GM21381 (cell line): ENCODE measurements at regions not wholly inside any gene's neighbourhood (a gene's known extent, or its start where the extent isn't known, plus 50 kb on each side); places are given as distances from the start of the nearest gene placed in this dataset.
"Not testable (repeated sequence)": the region's sequence is repeated elsewhere in the genome, so short reads cannot be mapped to it uniquely, and the experiment has no call there.

ENCODE experiments used
- ATAC-seq: cut with Tn5 transposase; IDR thresholded peaks from one replicate; pipeline ENCODE4 v1.9.1; 2021; ENCODE audit warnings: mild to moderate bottlenecking, moderate library complexity; ENCODE audit not compliant: unreplicated experiment

DNA sequence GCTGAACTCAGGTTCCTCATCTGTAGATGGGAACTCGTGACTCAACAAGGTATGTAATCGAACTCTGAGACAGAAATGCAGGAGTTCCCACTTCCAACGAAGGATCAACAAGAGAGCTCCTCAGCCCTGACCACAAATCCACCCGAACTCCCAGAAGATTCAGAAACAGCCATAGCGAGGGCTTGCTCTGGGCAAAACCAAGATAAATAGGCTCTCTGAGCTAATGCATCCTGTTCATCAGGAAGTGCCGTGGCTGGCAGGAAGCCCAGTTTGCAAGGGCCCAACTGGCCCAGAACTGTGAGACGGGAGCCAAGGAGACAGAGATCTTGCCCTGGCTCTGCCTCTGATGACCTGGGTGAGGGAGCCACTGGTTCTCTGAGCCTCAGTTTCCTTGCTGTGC is 141.7 kb upstream of the PFKP start:
- no peak for ATAC-seq

DNA sequence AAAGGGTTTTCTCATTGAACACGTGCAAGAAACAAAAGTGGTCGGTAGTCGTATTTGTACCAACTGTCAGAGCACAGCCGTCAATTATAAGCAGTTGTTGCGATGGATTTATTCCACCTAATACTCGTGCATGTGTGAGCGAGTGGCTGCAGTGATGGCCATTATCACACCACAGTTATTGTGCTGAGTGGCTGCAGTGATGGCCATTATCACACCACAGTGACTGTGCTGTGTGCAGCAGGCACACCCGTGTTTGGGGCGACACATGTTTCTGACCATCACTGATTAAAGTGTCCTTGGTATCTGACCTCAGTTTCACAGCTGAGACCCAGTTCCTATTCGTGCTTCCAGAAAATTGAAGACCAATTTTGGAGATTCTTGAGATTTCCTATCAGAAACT is 142.9 kb upstream of the PFKP start:
- ATAC-seq: no peak

DNA sequence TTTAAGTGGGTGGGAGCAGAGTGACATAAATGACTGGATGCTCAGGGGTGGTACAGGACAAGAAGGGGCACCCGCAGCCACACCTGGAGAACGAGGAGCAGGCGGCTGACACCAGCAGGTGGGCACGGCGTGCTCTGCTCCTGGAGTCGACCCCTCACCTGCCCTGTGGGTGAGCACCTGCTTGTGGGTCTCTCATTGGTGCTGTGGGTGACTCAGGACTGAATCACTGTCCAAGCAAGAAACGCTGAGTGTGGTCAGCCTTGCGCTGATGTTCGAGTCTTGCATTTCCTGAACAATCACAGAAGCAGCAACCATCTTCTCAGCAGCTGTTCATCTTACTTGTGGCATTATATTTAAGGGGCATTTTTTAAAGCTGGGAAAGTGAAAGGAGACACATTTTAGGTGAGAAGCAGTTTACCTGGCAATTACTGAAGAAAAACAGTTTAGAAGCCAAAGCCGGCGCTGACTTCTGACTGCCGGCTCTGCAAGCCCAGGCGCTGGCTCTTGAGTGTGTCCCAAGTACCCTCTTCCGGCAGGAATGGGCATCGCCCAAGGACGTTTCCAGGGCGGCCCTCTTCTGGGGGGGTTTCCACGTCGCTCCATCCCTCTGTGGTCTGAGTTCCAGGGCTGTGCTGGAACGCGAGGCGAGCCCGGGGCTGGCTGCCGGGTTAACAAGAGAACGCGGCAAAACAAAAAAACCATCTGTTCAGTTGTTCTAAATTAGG is 145.2 kb upstream of the PFKP start:
- ATAC-seq: no peak

DNA sequence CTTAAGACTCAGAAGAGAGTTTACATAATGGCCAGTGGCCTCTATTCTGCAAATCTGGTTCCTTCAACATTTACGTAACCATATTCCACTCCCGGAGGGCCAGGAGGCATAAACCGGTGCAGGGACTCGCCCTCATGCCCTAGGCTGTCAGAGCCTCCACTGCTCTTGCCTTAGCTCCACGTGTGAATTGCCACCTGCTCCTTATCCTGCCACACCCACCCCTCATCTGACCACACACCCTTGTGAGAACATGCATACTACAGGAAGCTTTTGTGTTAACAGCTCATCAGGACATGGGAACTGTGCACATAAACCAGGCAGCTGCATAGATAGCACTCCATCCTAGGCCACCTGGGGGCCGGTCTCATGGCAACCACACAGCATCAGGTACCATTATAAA is 146.7 kb upstream of the PFKP start:
- no peak for ATAC-seq

DNA sequence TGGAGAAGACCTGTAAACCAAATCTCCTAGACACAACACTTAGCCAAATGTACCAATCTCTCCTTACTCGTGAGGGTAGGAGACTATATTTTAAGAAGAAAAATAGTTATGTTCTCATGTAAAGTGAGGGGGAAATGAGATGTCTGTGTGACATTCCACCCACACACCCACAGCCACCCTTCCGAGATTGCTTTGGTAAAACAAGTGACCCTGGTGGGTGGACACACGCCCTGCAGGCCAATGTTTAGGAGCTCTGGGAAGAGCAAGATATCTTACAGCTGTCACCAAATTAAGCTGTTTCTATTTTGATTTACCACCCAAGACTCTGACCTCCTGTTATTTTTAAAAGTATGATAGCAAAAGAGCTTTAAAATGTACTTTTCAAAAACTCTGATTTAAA is 147.2 kb upstream of the PFKP start:
- no peak for ATAC-seq

DNA sequence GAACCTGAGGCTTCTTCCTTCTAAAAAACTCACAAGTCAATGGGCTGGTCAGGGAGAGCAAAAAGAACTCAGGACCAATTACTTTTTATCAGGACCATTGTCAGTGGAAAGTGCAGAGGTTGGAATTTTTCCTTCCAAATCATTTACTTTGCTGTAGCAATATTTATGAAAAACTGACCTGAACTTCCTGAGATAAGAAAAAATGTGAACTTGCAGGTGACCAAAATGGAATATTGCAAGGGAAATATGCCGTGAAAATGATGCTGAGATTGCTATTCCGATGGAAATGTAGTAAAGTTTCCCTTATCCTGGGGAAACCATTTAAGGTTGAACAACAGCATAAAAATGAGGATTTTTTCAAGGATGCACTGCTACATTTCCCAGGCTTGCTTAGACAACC is 148.3 kb upstream of the PFKP start:
- no peak for ATAC-seq

DNA sequence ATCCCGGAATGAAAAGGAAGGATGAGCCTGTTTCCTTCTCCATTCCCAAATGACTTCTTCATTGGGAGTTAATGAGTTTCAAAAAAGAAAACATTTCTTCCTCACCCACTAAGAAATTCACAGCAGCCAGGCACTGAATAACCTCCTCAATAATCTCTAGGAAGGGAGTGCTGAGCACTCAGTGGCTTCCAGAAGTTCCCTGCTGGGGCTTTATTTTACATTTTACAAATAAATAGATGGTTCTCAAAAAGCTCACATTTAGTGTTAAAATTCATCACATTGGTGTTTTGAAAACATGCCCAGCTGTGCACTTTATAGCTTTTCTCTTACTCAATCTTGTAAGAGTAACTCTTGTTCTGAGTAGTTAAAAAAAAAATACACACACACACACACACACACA is 148.9 kb upstream of the PFKP start:
- no peak for ATAC-seq

DNA sequence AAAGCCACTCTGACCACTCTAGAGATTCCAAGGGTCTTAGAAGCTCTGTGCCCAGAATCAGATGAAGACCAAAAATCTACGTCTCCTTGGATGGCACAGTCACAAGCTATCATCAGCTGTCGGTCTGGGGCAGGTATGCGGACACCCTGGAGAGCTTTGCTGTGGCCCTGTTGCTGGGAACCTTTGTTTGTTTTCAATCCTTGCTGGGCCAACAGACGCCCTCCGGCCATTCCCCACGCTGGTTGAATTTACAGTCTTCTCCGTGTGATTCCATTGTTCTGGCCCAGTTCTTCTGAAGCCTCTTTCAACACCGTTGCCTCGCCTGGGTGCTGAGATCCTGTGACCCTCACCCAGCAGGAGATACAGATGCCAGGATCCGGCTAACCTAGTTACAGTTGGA is 149.4 kb upstream of the PFKP start:
- no peak for ATAC-seq

DNA sequence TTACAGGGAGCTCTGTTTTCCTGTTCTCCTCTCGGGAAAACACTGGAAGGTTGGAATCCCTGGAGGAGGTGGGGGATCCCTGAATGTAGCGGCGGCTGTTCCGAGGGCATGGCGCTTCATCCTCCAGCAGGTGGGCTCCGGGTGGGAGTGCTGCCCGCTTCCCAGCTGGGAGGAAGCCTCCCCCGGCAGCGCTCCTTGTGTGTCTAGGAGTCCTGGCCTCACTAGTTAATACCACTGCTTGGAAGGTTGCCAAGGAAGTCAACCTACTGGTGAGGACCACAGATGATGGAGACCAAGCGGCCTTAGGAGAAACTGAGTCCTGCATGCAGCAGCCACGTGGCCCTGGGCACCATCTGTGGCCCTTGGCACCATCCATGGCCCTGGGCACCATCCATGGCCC is 151.9 kb upstream of the PFKP start:
- ATAC-seq: no peak

DNA sequence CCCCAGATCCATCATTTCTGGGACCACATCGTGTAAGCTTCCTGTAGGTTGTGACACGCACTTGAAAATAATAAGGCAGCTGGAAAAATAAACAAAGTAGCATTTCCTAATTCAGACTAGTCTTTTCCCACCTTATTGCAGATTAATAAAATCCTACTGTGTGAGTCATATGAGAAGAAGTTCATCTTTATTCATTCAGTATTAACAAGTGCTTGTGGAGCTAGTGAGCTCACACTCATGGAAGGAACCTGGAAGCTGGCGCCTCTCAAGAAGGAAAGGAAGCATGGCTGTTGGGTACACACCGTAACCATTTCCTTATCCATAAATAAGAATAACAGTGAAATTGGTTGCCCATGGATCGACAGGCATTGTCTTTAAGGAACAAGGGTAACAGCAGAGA is 152.6 kb upstream of the PFKP start:
- no peak for ATAC-seq

DNA sequence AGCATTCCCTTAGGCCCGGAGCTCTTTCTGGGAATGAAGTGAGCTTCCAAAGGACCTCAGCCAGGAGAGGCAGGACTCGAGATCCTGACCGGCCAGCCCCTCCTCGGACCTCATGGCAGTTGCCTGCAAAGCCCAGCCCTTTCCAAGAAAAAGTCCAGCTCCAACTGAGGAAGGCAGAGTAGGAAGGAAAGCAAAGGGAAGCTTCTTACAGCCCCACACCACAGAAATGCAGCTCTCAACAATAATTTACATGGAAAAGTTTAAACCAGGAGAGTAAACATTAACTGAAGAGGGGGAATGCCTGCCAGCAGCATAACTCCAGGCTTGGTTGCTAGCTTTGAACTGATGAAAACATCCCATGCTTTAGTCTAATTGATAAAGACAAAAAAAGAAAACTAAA is 153.9 kb upstream of the PFKP start:
- ATAC-seq: no peak

DNA sequence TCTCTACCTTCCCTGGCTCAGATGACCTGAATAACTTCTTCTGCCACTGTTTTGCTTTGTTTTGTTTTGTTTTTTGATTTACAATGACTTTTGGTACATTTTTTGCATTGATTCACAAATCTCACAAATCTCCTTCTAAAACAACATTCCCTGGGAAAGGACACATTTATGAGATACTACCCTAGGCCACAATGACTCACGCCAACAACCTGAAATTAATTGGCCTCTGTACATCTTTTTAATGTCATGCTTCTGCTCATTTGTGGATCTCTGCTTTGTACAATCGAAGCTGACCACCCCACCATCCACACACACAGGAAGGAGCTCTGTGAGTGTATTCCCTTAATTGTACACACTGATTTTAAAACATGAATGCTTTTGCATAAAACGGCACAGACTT is 156.7 kb upstream of the PFKP start:
- ATAC-seq: no peak

DNA sequence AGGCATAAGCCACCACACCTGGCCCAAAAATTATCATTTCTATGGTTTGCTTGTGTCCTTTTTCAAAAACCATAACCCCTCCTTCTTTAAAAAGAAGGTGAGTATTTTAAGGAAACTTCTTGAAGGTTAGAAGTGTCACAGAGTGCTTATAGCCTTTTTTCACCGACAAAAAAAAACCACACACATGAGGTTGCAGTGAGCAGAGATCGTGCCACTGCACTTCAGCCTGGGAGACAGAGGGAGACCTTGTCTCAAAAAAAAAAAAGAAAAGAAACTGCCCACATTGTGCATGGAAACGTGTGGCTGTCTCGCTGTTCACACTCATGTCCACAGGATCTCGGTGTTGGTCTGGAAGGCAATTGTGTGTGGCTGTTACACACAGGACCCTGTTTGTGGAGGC is 157.4 kb upstream of the PFKP start:
- ATAC-seq: no peak

DNA sequence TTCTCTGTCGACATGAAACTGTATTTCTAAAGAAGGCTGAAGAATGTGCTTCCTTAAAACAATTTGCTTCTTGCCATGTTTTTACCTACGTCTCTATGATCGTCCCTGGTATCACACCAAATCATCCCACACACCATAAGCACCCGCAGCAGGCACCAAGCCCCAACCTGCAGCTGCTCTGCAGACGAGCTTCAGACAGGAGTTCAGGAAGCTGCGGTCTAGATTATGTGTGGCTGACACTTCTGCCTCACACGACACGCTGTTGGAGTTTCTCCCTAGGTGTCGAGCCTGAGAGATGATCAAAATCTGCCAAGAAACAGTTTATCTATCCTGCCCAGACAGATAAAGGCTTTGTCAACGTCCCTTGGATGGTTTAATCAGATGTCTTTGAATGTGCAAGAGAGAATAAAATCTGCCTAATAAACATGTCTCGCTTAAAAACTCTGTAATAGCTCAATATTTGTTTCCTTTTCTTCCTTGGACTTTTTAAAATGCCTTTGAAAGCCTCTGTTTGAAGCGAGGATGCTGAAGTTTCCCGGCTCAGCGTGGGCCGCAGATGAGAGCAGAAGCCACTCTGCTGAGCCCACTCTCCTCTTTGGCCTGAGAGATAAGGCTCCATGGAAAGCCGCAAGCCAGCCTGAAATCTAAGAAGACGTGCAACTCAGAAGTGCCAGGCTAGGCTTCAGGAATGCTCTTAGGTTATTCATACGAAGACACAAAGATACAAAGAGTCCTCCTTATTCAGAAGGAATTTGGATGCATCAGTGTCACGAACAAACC is 158.3 kb upstream of the PFKP start:
- no peak for ATAC-seq

DNA sequence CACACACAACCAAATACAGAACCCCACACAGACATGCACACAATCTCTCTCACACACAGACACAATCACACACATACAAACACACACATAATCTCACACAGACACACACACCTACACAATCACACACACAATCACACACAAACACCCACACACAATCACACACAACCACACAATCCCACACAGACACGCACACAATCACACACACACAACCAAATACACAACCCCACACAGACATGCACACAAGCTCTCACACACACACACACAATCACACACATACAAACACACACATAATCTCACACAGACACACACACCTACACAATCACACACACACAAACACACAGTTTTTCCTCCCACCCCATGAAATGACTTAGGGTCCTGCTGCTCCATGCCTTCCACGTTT is 160.4 kb upstream of the PFKP start:
- ATAC-seq: no peak

DNA sequence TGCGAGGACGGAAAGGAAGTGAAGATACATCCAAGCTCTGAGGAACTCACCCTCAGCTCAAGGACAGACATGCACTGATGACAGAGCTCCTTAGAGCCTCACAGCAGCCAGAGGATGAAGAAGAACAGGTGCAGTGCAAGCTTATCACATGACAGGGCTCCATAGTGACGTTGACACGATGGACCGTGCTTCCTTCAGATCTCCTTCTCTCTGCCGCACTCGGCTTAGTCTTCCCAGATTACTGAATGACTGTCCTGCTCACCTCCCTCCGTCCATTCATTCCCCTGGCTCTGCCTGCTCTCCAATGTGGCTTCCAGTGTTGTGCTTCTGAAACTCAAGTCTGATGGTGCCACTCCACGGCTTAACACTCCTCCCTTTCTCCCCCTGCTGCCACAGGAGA is 161.5 kb upstream of the PFKP start:
- no peak for ATAC-seq

DNA sequence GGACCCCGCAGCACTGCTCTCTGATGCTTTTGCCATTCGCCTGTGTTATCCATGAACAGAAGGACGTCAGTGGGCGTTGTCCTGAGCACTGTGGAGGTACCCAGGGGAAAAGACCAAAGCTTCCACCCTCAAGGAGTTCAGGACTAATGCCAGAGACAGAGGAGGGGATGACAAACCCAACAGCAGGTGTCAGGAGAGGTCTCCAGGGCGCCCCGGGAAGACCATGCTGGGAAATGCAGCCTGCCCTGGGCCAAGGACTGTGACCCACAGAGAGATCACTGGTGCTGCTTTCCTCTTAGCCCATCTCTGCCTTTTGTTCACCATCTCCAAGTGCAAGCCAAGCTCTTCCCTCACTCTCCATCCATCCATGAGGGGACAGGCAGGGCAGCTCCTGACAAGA is 166.8 kb upstream of the PFKP start:
- no peak for ATAC-seq

DNA sequence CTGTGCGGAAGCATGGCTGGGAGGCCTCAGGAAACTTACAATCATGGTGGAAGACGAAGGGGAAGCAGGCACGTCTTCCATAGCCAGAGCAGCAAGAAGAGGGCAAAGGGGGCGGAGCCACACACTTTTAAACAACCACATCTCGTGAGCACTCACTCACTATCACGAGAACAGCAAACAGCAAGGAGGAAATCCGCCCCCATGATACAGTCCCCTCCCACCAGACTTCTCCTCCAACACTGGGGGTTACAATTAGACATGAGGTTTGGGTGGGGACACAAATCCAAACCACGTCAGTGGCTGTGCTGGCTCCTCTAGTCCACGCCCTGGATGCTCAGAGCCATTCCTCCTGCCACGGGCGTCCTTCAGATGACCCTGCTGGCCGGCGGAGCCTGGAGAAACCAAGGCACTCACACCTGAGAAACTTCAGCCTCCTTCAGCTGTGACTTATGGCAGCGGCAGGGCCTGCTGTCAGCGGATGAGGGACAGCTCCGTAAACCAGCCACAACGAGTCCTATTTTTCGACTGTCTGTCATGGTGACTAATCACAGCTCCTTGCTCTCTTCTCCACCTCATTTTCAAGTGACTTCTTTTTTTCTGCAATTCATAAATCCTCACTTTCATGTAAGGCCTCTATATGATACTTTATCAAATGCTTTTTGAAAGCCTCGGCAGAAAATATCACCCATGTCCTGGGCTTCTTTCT is 167.9 kb upstream of the PFKP start:
- ATAC-seq: no peak

DNA sequence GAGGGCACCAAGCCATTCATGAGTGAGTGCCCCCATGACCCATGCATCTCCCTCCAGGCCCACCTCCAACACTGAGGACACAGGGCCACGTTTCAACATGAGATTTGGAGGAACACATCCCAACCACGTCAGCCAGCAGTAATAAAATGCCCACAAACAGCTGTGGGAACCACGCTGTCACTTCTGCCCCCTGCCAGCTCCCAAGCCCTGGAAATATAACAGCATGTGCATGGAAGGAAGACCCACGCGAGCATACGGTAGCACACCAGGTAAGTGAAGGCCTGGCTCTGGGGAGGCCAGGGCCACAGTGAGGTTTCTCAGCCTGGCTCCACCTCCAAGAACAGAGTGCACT is 168.9 kb upstream of the PFKP start:
- ATAC-seq: no peak

DNA sequence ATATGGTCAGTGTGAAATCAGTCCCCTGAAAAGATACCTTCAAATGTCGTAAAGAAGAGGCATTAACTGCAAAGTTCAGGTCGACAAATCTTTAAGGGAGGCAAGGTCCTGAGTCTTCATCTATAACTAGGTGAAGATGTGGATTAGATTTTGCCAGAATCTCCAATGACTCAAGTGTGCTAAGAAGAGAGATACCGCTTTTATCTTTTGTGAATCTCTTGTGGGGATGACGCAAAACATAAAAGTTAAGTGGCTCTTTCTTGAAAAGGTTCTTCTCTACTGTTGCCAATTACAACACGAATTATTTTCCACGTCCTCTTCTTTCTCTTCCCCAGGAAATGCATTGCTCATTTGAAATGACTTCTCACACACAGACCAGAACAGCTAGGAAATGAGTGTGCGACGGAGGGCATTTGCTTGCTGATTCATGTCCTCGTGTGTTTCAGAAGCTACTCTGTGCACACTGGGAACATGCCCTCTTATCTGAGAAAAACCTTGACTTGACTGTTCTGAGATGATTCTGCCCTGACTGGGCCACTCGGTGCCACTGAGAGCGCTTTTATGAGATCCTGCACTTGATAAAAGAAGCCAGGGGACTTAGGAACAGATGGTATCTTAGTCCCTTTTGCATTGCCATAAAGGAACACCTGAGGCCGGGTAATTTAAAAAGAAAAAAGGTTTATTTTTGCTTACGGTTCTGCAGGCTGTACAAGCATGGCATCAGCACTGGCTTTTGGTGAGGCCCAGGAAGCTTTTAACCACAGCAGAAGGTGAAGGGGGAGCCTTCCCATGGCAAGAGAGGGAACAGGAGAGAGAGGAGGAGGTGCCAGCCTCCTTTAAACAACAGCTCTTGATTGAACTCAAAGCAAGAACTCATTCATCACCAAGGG is 169.5 kb upstream of the PFKP start:
- no peak for ATAC-seq

DNA sequence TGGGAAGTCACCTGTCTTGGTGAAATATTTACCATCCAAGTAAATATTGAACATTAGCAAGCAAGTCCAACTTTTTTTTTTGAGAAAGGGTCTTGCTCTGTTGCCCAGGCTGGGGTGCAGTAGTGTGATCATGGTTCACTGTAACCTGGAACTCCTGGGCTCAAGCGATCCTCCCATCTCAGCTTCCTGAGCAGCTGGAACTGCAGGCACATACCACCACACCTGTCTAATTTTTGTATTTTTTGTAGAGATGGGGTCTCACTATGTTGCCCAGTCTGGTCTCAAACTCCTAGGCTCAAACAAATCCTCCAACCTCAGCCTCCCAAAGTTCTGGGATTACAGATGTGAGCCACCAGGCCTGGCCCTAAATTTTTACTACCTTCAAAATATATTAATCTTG is 171.0 kb upstream of the PFKP start:
- not testable (repeated sequence) for ATAC-seq
